ENCODE measurements at regions not wholly inside any gene's neighbourhood (a gene's known extent, or its start where the extent isn't known, plus 50 kb on each side); places are given as distances from the start of the nearest gene placed in this dataset.

- Mint-ChIP-seq H3K27ac (no peak overlapping the region), H3K36me3 (ENCODE audit: low read depth) (no peaks in the 10 kb centered on the region), H3K27me3 (ENCODE audit: low read depth, poor library complexity) (peaks cover 4% of the 10 kb centered on the region), H3K4me3 (no peak overlapping the region), H3K9me3 (peaks cover 5% of the 10 kb centered on the region), H3K4me1 (peaks cover 9% of the 10 kb centered on the region)
- TF ChIP-seq CTCF (IDR thresholded peaks at IDR 0.05), result no peak
- no peak for DNase-seq
Measured at GRCh38 chr12:88328090-88328489, 186.0 kb downstream of the TMTC3 start.

DNA sequence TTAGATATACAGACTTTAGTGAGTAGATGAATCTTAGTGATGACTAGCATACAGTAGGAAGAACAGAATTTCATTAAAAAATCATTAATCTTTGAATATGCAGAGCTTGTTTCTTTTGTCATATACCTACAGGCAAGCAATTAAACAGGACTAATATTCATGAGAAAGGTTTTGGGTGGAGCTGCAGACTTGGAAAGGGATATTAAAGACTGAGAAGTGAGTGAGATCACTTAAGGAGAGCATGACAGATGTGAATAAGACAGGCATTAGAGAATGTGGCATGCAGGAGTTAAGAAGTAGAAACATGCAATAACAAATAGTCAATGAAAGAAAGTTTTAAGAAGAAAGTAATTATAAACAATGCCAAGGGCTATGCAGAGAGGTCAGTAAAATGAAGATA lies 187.7 kb downstream of the TMTC3 start:
- peaks cover 5% of the 10 kb centered on the region for H3K9me3 Mint-ChIP-seq

GRCh38 chr12:88334271-88334670 lies 192.2 kb downstream of the TMTC3 start:
- Mint-ChIP-seq H3K4me3 (no peak overlapping the region), H3K4me1 (no peaks in the 10 kb centered on the region), H3K27me3 (ENCODE audit: low read depth, poor library complexity) (peaks cover 4% of the 10 kb centered on the region), H3K36me3 (ENCODE audit: low read depth) (no peaks in the 10 kb centered on the region), H3K9me3 (peaks cover 5% of the 10 kb centered on the region), H3K27ac (no peak overlapping the region)
- DNase-seq, result no peak
- TF ChIP-seq CTCF (IDR thresholded peaks at IDR 0.05), result no peak

More for the DNA sequence above, 187.7 kb downstream of the TMTC3 start:
- Mint-ChIP-seq H3K36me3 (ENCODE audit: low read depth) (no peaks in the 10 kb centered on the region), H3K4me3 (no peak overlapping the region), H3K27ac (no peak overlapping the region), H3K27me3 (ENCODE audit: low read depth, poor library complexity) (peaks cover 4% of the 10 kb centered on the region), H3K4me1 (peaks cover 6% of the 10 kb centered on the region)
- DNase-seq, result no peak
- TF ChIP-seq CTCF (IDR thresholded peaks at IDR 0.05), result no peak

GRCh38 chr12:88336076-88336739 lies 194.1 kb downstream of the TMTC3 start:
- H3K4me1 Mint-ChIP-seq, result no peaks in the 10 kb centered on the region
- peaks cover 5% of the 10 kb centered on the region for H3K9me3 Mint-ChIP-seq
- H3K27me3 Mint-ChIP-seq (ENCODE audit: low read depth, poor library complexity), result peaks cover 4% of the 10 kb centered on the region
- no peak for TF ChIP-seq CTCF (IDR thresholded peaks at IDR 0.05)
- DNase-seq, result no peak
- H3K27ac Mint-ChIP-seq, result no peak overlapping the region
- H3K4me3 Mint-ChIP-seq, result no peak overlapping the region
- no peaks in the 10 kb centered on the region for H3K36me3 Mint-ChIP-seq (ENCODE audit: low read depth)

GRCh38 chr12:88338486-88338885 lies 196.4 kb downstream of the TMTC3 start:
- no peak for TF ChIP-seq CTCF (IDR thresholded peaks at IDR 0.05)
- Mint-ChIP-seq H3K36me3 (ENCODE audit: low read depth) (no peaks in the 10 kb centered on the region), H3K9me3 (no peaks in the 10 kb centered on the region), H3K27me3 (ENCODE audit: low read depth, poor library complexity) (no peaks in the 10 kb centered on the region), H3K27ac (no peak overlapping the region), H3K4me1 (no peaks in the 10 kb centered on the region), H3K4me3 (no peak overlapping the region)
- no peak for DNase-seq

DNA sequence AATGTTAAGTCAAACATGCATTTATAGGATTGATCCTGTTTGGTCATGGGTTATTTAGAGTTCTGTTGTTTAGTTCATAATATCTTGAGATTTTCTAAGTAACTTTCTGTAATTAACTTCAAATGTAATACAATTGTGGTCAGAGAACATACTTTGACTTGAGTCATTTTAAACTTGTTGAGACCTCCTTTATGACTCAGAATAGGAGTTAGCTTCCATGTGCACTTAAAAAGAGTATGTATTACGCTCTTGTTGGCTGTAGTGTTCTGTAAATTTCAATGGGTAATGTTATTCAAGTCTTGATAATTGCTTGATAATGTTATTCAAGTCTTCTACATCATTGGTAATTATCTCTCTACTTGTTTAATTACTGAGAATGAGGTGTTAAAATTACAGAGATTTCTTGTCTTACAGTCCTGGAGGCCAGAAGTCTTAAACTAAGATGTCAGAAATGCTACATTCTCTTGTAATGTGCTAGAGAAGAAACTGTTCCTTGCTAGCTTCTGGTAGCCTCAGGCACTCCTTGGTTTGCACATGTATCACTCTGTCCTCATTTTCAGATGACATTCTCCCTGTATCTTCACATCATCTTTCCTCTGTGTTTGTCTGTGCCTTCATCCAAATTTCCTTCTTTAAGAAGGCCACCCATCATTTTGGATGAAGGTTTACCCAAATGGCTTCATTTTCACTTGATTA lies 197.3 kb downstream of the TMTC3 start:
- H3K27me3 Mint-ChIP-seq (ENCODE audit: low read depth, poor library complexity), result no peaks in the 10 kb centered on the region
- no peak overlapping the region for H3K27ac Mint-ChIP-seq
- no peaks in the 10 kb centered on the region for H3K4me1 Mint-ChIP-seq
- no peak for DNase-seq
- no peak for TF ChIP-seq CTCF (IDR thresholded peaks at IDR 0.05)
- no peaks in the 10 kb centered on the region for H3K9me3 Mint-ChIP-seq
- H3K36me3 Mint-ChIP-seq (ENCODE audit: low read depth), result no peaks in the 10 kb centered on the region
- no peak overlapping the region for H3K4me3 Mint-ChIP-seq
